Osteoblast (primary cell): ENCODE measurements at regions not wholly inside any gene's neighbourhood (a gene's known extent, or its start where the extent isn't known, plus 50 kb on each side); places are given as distances from the start of the nearest gene placed in this dataset.

Experiments used
- DNase-seq: peaks from one replicate; pipeline ENCODE4 v3.0.0; 2011; ENCODE audit warnings: low spot score, mixed read lengths; ENCODE audit not compliant: insufficient read length; ENCODE audit errors: missing footprints
- H2AFZ ChIP-seq: 2 replicates; pipeline ENCODE4 v1.6.0; 2011; ENCODE audit warnings: mild to moderate bottlenecking, low read length
- H3K27ac ChIP-seq: 2 replicates; pipeline ENCODE4 v1.5.1; 2011; ENCODE audit warnings: mild to moderate bottlenecking, low read depth, low read length, moderate library complexity
- H3K27me3 ChIP-seq: 2 replicates; pipeline ENCODE4 v1.6.0; 2012; ENCODE audit warnings: mild to moderate bottlenecking, control low read depth, inconsistent platforms, low read length, moderate library complexity; ENCODE audit not compliant: insufficient read depth
- H3K36me3 ChIP-seq: 2 replicates; pipeline ENCODE4 v1.5.1; 2011; ENCODE audit warnings: mild to moderate bottlenecking, low read length, control low read depth, moderate library complexity; ENCODE audit not compliant: insufficient read depth
- H3K4me1 ChIP-seq: 2 replicates; pipeline ENCODE4 v1.5.1; 2011; ENCODE audit warnings: mild to moderate bottlenecking, low read length, control low read depth, moderate library complexity; ENCODE audit not compliant: insufficient read depth
- H3K4me2 ChIP-seq: 2 replicates; pipeline ENCODE4 v1.6.0; 2011; ENCODE audit warnings: mild to moderate bottlenecking, low read length; ENCODE audit not compliant: insufficient read depth
- H3K4me3 ChIP-seq: fragments of 200-600 bp; sonication (generic); 3 replicates; pipeline ENCODE4 v1.5.1; 2012; ENCODE audit warnings: mild to moderate bottlenecking, low read length, inconsistent platforms; ENCODE audit not compliant: insufficient read depth
- H3K79me2 ChIP-seq: 2 replicates; pipeline ENCODE4 v1.6.0; 2012; ENCODE audit warnings: mild to moderate bottlenecking, low read length, control low read depth, inconsistent platforms; ENCODE audit not compliant: insufficient read depth
- H3K9me3 ChIP-seq: 2 replicates; pipeline ENCODE4 v1.5.1; 2011; ENCODE audit warnings: low read depth, low read length, control low read depth
- H4K20me1 ChIP-seq: 2 replicates; pipeline ENCODE4 v1.6.0; 2012; ENCODE audit warnings: mild to moderate bottlenecking, low read length, control low read depth; ENCODE audit not compliant: insufficient read depth
- CTCF ChIP-seq: IDR thresholded peaks from 2 replicates; pipeline ENCODE4 v1.5.1; 2011; ENCODE audit warnings: mild to moderate bottlenecking, low read depth, low read length, moderate library complexity; ENCODE audit errors: extremely low read depth

- no peak overlapping the region for H3K4me2 ChIP-seq
- no peaks in the 10 kb centered on the region for H3K36me3 ChIP-seq
- TF ChIP-seq CTCF = no peak
- no peaks in the 10 kb centered on the region for H3K79me2 ChIP-seq
- H3K27ac ChIP-seq = no peak overlapping the region
- no peak overlapping the region for H3K4me3 ChIP-seq
- no peak for DNase-seq
- H3K9me3 ChIP-seq = no peaks in the 10 kb centered on the region
- H3K4me1 ChIP-seq = no peaks in the 10 kb centered on the region
- no peaks in the 10 kb centered on the region for H3K27me3 ChIP-seq
- no peak overlapping the region for H2AFZ ChIP-seq
- H4K20me1 ChIP-seq = no peaks in the 10 kb centered on the region
Observed at GRCh38 chrX:88355252-88355651, 391.8 kb upstream of the CPXCR1 start.

- Histone ChIP-seq H3K36me3 (no peaks in the 10 kb centered on the region), H2AFZ (no peak overlapping the region), H3K27me3 (no peaks in the 10 kb centered on the region), H3K4me2 (no peak overlapping the region), H3K4me3 (no peak overlapping the region), H3K79me2 (no peaks in the 10 kb centered on the region), H3K4me1 (no peaks in the 10 kb centered on the region), H3K9me3 (no peaks in the 10 kb centered on the region), H4K20me1 (no peaks in the 10 kb centered on the region), H3K27ac (no peak overlapping the region)
- DNase-seq = no peak
- no peak for TF ChIP-seq CTCF
Observed at GRCh38 chrX:88366314-88366713, 380.7 kb upstream of the CPXCR1 start.

GRCh38 chrX:88378406-88378805, 368.6 kb upstream of the CPXCR1 start:
- no peak for DNase-seq
- no peaks in the 10 kb centered on the region for H3K36me3 ChIP-seq
- no peak overlapping the region for H3K4me3 ChIP-seq
- H3K27ac ChIP-seq = no peak overlapping the region
- no peaks in the 10 kb centered on the region for H3K79me2 ChIP-seq
- peaks cover 2% of the 10 kb centered on the region for H3K9me3 ChIP-seq
- H2AFZ ChIP-seq = no peak overlapping the region
- H3K27me3 ChIP-seq = no peaks in the 10 kb centered on the region
- no peak overlapping the region for H3K4me2 ChIP-seq
- no peaks in the 10 kb centered on the region for H3K4me1 ChIP-seq
- TF ChIP-seq CTCF = no peak
- H4K20me1 ChIP-seq = no peaks in the 10 kb centered on the region

GRCh38 chrX:88397551-88397950, 349.5 kb upstream of the CPXCR1 start:
- H2AFZ ChIP-seq = no peak overlapping the region
- H4K20me1 ChIP-seq = no peaks in the 10 kb centered on the region
- no peaks in the 10 kb centered on the region for H3K4me1 ChIP-seq
- no peaks in the 10 kb centered on the region for H3K79me2 ChIP-seq
- TF ChIP-seq CTCF = no peak
- H3K9me3 ChIP-seq = no peaks in the 10 kb centered on the region
- H3K36me3 ChIP-seq = no peaks in the 10 kb centered on the region
- H3K27ac ChIP-seq = no peak overlapping the region
- no peaks in the 10 kb centered on the region for H3K27me3 ChIP-seq
- H3K4me2 ChIP-seq = no peak overlapping the region
- DNase-seq = no peak
- no peak overlapping the region for H3K4me3 ChIP-seq
